Prostate gland (tissue), 2 donors: ENCODE measurements at regions not wholly inside any gene's neighbourhood (a gene's known extent, or its start where the extent isn't known, plus 50 kb on each side); places are given as distances from the start of the nearest gene placed in this dataset.

ENCODE experiments used
- CTCF ChIP-seq, 4 experiments: fragments of 200-600 bp in 2 of 4; fragments of 450-650 bp in 2 of 4; sonication (generic) in 2 of 4; IDR thresholded peaks; 1 replicate in 3 of 4; 2 replicates in 1 of 4; pipeline ENCODE4 v1.5.1; 2016 to 2019; ENCODE audit warnings: antibody characterized with exemption in 4 of 4, mild to moderate bottlenecking in 2 of 4, moderate library complexity in 2 of 4
- POLR2A ChIP-seq: fragments of 450-650 bp; IDR thresholded peaks from one replicate; pipeline ENCODE4 v1.6.1; 2016; ENCODE audit warnings: antibody characterized with exemption, mild to moderate bottlenecking
- POLR2AphosphoS5 ChIP-seq: sonication (generic); formaldehyde crosslinking; IDR thresholded peaks from one replicate; pipeline ENCODE4 v1.6.1; 2017; ENCODE audit warnings: antibody characterized with exemption

DNA sequence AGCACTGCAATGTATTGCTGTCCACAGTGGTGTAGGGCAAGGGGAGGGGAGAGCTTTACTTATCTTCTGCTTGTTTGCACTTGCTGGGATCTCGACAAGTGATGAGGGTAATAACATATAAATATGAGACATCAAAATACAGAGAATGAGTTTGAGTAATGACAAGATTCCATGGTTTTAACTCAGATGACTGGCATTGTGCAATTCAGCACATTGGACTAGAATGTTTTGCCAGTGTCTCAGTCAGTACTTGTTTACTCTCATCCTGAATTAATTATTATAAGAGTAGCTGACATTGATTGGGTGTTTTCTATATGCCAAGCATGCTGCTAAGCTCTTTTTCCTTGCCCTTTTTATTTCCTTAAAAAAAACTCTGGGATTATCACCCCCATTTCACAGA, 306.7 kb upstream of the MMADHC start:
- TF ChIP-seq CTCF (IDR thresholded peaks at IDR 0.05) = no peak
- TF ChIP-seq POLR2A = no peak
- TF ChIP-seq POLR2AphosphoS5 = no peak
